ENCODE measurements at regions not wholly inside any gene's neighbourhood (a gene's known extent, or its start where the extent isn't known, plus 50 kb on each side); places are given as distances from the start of the nearest gene placed in this dataset.
"Not testable (repeated sequence)": the region's sequence is repeated elsewhere in the genome, so short reads cannot be mapped to it uniquely, and the experiment has no call there.

- DNase-seq (ENCODE audit: low read depth in 2 of 2), result not testable (repeated sequence)
Measured at GRCh38 chr2:35568574-35568973, 787.0 kb upstream of the CRIM1 start.

DNA sequence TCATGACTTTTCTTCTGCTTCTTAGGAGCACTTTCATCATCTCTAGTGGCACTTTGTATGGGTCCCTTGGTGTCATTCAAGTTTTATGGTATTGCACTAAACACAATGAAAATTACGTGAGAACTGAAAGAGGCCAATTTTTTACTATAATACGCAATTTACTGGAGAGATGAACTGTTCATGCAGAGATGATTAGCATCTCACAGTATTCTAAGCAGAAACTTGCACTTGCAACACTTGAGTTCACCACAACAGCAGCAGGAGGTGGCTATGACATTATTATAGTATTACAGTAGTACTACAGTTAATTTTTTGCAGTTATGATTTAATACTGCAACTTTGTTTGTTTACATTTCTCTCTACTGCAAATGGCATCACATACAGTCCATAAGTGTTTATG is 793.1 kb upstream of the CRIM1 start:
- no peak for DNase-seq (ENCODE audit: low read depth in 2 of 2)

- DNase-seq (ENCODE audit: low read depth in 2 of 2), result no peak
Measured at GRCh38 chr2:35548171-35548570, 807.4 kb upstream of the CRIM1 start.

GRCh38 chr2:35545301-35545700 is 810.3 kb upstream of the CRIM1 start:
- no peak for DNase-seq (ENCODE audit: low read depth in 2 of 2)

- no peak for DNase-seq (ENCODE audit: low read depth in 2 of 2)
Measured at GRCh38 chr2:35538796-35539195, 816.8 kb upstream of the CRIM1 start.

DNA sequence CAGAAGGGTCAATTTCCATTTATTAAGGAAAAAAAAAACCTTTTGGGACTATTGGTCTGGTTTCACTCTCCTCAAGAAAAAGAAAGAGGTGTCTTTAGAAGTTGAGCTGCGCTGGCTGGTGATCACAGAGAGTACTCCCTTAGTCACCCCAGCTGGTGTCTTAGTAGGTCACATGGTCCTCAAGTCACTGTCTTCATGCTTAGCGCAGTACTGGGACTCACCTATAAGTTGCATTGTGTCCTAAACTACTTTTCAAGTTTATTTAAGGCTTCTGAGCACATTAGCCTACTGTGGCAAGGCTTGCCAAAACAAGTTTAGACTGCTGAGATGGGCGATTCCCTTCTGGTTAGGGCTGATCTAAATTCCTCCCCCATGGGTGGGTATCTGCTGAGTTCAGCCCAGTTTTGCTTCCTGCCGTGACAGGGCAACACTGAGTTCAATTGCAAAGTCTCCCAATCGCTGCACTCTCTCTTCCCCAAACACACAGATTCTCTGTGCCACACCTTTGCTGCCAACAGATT is 824.9 kb upstream of the CRIM1 start:
- no peak for DNase-seq (ENCODE audit: low read depth in 2 of 2)

DNA sequence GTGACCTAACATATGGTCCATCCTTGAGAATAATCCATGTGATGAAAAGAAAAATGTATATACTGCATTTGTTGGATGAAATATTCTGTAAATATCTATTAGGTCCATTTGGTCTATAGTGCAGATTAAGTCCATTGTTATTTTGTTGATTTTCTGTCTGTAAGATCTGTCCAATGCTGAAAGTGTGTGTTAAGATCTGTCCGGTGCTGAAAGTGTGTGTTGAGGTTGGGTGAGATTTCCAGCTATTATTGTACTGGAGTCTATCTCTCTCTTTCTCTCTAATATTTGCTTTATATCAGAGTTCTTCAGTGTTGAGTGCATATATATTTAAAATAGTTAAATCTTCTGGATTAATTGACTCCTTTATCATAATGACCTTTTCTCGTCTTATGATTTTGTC is 828.8 kb upstream of the CRIM1 start:
- no peak for DNase-seq (ENCODE audit: low read depth in 2 of 2)

- no peak for DNase-seq (ENCODE audit: low read depth in 2 of 2)
Measured at GRCh38 chr2:35522450-35522849, 833.1 kb upstream of the CRIM1 start.

- DNase-seq (ENCODE audit: low read depth in 2 of 2), result no peak
Measured at GRCh38 chr2:35510636-35511035, 844.9 kb upstream of the CRIM1 start.

DNA sequence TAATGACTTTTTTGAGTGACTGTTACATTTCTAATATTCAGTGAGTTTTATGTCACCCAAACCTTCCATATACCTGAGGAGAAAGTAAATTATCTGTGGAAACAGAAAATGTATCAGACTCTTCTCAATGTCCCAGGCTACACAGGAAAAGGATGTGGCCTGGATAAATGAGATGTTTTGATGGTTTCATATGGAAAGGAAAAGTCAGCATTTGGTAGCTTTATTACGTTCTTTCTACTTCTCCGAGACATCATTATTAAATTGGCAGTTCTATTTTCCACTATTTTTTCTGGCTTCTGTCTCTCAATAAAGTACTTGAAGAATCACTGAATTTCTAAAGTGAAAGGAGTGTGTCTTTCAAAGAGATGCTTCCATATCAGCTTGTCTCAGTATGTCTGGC is 847.0 kb upstream of the CRIM1 start:
- no peak for DNase-seq (ENCODE audit: low read depth in 2 of 2)

DNA sequence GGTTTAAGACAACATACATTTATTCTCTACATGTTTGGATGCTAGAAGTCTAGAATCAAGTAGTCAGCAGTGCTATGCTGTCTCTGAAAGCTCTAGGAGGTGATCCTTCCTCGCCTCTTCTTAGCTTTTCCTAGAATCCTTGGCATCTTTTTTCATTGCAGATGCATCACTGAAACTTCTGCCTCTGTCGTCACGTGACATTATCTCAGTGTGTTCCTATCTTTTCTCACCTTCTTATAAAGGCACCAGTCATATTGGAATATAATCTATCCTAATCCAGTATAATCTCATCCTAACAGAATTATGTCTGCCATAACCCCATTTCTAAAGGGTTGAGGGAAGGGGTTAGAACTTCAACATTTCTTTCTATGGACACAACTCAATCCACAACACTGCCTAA is 851.2 kb upstream of the CRIM1 start:
- no peak for DNase-seq (ENCODE audit: low read depth in 2 of 2)

DNA sequence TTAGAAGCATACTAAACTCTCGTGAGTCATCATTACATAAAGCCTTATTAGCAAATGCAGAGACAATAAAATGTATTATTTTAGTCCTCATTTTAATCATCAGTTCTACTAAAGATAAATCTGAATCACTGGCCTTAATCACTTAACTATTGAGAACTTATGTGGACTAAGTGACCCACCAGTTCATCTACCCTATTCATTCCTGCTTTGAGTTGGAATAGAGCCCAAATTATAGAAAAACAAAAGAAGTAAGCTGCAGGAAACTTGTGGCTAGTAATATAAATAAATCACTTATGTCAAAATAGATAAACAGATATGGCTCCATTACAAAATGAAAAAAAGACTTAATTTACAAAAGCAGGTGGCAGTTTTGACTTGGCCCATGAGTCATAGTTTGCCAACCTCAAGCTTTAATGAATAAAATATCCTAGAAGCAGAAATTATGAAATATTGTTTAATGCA is 851.8 kb upstream of the CRIM1 start:
- no peak for DNase-seq (ENCODE audit: low read depth in 2 of 2)

DNA sequence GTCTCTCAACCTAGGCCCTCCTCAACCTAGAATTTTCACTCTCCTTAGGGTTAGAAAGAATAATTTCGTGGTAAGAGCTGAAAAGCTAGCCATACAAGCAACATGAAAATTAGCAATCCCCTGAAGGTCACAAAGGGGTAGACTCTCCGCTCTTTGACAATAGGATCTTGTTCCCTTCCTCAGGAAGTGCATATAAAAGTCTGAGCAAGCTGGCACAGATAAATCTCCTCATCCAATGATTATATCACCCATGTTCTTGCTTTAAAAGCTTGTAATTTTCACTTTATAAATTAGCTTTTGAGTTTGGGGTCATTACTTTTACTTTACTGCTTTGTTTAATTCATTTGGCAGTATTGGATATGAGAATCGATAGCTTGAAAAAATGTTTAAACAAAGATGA is 852.3 kb upstream of the CRIM1 start:
- DNase-seq (ENCODE audit: low read depth in 2 of 2), result no peak

- no peak for DNase-seq (ENCODE audit: low read depth in 2 of 2)
Measured at GRCh38 chr2:35501076-35501475, 854.5 kb upstream of the CRIM1 start.

GRCh38 chr2:35496022-35496421 is 859.6 kb upstream of the CRIM1 start:
- no peak for DNase-seq (ENCODE audit: low read depth in 2 of 2)

GRCh38 chr2:35495182-35495581 is 860.4 kb upstream of the CRIM1 start:
- no peak for DNase-seq (ENCODE audit: low read depth in 2 of 2)

GRCh38 chr2:35478121-35478520 is 877.5 kb upstream of the CRIM1 start:
- not testable (repeated sequence) for DNase-seq (ENCODE audit: low read depth in 2 of 2)

GRCh38 chr2:35468245-35468644 is 887.3 kb upstream of the CRIM1 start:
- no peak for DNase-seq (ENCODE audit: low read depth in 2 of 2)

DNA sequence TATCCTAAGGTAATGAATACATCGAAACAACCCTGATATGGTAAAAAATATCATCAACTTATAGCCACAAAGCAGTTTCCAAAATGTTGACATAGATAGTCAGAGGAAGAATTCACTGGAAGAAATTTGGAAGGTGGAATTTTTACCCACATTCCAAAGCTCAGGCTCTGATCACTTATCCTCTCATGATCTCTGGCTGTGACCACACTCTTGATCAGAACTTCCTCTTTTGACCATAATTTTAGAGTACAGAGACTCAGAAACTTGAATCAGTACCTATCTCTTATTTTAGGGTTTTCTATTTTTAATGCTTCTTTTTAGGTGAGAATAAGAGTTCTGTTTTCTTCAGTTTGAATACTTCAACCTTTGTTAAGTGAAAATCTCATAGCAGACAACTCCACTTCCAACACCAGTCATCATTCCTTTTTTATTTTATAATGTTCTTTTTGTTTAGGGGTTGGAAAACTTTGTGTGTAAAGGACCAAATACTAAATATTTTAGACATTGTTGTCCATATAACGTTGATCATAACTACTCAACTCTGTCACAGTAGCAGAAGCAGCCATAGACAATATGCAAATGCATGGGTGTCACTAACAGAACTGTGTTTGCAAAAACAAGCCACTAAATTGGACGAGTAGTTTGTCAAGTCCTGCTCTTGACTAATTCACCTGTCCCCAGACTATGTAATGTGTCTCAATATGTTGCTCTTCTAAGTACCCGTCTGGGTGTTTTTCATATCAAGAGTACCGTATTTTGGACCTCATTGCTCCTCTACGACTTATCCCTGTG is 891.6 kb upstream of the CRIM1 start:
- DNase-seq (ENCODE audit: low read depth in 2 of 2), result no peak

- no peak for DNase-seq (ENCODE audit: low read depth in 2 of 2)
Measured at GRCh38 chr2:35462226-35462998, 893.2 kb upstream of the CRIM1 start.

DNA sequence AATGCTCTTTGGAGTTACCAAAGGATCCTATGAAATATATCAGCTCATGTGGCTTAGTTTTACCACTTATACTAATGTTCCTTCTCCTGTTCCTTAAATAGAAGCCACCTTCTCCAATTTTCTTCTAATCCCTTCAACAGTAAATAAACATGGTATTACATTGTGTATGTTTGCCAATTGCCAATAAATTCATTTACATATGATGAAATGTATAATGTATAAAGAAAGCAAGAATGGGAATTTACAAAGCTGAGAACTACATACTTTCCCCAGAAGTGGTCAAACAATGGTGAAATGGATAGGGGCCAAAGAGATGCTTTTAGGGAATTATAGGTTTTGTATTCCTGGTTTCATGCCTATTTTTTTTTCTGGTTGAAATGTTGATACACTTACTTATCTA is 894.2 kb upstream of the CRIM1 start:
- DNase-seq (ENCODE audit: low read depth in 2 of 2), result no peak

- DNase-seq (ENCODE audit: low read depth in 2 of 2), result no peak
Measured at GRCh38 chr2:35454966-35455638, 900.5 kb upstream of the CRIM1 start.
